SH-SY5Y (cell line): ENCODE measurements at regions not wholly inside any gene's neighbourhood (a gene's known extent, or its start where the extent isn't known, plus 50 kb on each side); places are given as distances from the start of the nearest gene placed in this dataset.

Experiments
- GATA2 ChIP-seq: IDR thresholded peaks from 2 replicates; pipeline ENCODE4 v1.6.1; 2011; ENCODE audit warnings: mild to moderate bottlenecking, low read depth, low read length
- GATA3 ChIP-seq: IDR thresholded peaks from 2 replicates; pipeline ENCODE4 v1.6.1; 2011; ENCODE audit warnings: low read depth, mild to moderate bottlenecking, low read length, moderate library complexity

DNA sequence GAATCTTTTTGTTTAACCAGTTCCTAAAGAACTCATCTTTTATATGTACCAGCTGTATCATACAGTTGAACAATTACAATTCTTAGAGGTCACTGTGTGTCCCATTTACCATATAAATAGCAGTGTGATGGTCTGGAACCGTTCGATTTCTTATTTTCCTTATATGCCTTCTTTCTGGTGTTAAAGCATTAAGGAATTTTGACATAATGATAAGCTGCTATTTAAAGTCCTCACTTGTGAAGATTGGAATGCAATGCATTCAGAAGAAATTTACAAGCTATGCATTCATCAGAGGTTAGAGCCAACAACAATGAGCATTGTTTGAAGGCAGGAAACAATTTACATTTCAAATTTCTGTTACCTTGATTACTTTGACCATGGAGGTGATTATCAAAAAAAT is 80.0 kb upstream of the PRICKLE1 start:
- TF ChIP-seq GATA2 (no peak), GATA3 (no peak)
